HCT116 (cell line): ENCODE measurements at regions not wholly inside any gene's neighbourhood (a gene's known extent, or its start where the extent isn't known, plus 50 kb on each side); places are given as distances from the start of the nearest gene placed in this dataset.

Experiments
- EZH2 ChIP-seq: fragments of 200-600 bp; sonication (generic); IDR thresholded peaks from 2 replicates; pipeline ENCODE4 v1.6.1; 2017; ENCODE audit warnings: antibody characterized with exemption, mixed run types
- FOSL1 ChIP-seq: IDR thresholded peaks from 2 replicates; pipeline ENCODE4 v1.6.1; 2012; ENCODE audit warnings: low read depth
- POLR2A ChIP-seq: IDR thresholded peaks from 2 replicates; pipeline ENCODE4 v1.7.0; 2011; ENCODE audit warnings: borderline replicate concordance; ENCODE audit not compliant: insufficient read depth, insufficient read length; ENCODE audit errors: extremely low read depth
- POLR2AphosphoS5 ChIP-seq: IDR thresholded peaks from 2 replicates; pipeline ENCODE4 v1.6.1; 2011; ENCODE audit warnings: mild to moderate bottlenecking, low read depth, low read length, moderate library complexity
- SRF ChIP-seq: IDR thresholded peaks from 2 replicates; pipeline ENCODE4 v1.6.1; 2012; ENCODE audit warnings: low read depth
- YY1 ChIP-seq: IDR thresholded peaks from 2 replicates; pipeline ENCODE4 v1.6.1; 2011; ENCODE audit warnings: low read length, low read depth, moderate library complexity, mild to moderate bottlenecking; ENCODE audit not compliant: insufficient replicate concordance; ENCODE audit errors: extremely low read depth
- TF ChIP-seq, protein P1 (sequence below): IDR thresholded peaks from 2 replicates; pipeline ENCODE4 v1.6.1; 2012
- TF ChIP-seq, protein P2 (sequence below): IDR thresholded peaks from 2 replicates; pipeline ENCODE4 v1.6.1; 2012
- TF ChIP-seq, protein P3 (sequence below), 3 experiments: fragments of 200-600 bp in 1 of 3; sonication (generic) in 1 of 3; IDR thresholded peaks in 2 of 3; conservative IDR thresholded peaks in 1 of 3; 2 replicates each; pipeline ENCODE4 v1.5.1; 2012 to 2017; ENCODE audit warnings: low read depth in 2 of 3, low read length in 2 of 3, antibody characterized with exemption in 1 of 3, borderline replicate concordance in 1 of 3, control low read depth in 1 of 3, mild to moderate bottlenecking in 1 of 3, mixed read lengths in 1 of 3, mixed run types in 1 of 3, moderate library complexity in 1 of 3; ENCODE audit not compliant: insufficient read depth in 1 of 3
- TF ChIP-seq, protein P4 (sequence below): IDR thresholded peaks from 2 replicates; pipeline ENCODE4 v1.6.1; 2012; ENCODE audit warnings: low read depth

DNA sequence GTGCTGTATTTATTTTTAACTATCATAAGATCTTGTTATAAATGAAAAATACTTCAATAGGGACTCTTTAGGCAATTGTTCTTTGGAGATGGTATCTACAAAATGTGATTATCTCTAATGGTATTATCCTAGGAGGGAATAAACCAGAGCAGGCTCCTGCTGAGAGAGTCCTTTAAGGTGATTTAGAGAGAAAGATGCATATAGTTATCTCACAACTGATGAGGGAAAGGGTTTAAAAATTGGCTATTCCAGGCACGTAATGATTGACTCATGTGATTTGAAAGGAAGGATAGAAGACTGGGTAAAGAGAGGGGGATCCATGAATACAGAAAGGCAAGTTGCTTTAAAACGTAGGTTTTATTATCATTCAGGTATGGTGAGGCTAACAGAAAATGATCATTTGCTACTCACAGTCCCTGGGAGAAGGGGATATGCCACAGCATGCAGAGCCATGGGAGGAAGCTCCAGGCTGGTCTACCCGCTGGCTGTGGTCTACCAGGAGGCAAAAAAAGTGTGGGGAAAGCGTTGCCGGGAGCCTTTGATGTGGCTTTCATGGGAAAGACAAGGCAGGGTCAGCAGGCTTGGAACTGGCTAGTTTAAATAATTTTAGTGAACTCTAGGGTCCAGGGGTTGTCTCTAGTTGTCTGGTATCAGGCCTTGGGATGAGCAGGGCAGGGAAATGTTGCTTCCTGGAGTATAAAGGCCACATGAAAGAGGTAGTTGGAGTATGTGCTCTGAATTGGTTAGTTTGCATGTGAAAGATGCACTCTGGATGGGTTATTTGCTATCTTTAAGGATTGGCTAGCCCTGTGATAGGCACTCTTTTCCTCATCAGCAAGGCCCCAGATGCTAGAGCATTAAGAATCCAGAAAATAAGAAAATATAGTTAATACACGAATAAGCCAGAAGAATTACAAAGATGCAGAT, 798.4 kb upstream of the GRM7 start:
- TF ChIP-seq EZH2 (no peak), POLR2A (no peak), POLR2AphosphoS5 (no peak), YY1 (no peak), SRF (no peak), FOSL1 (no peak)
- TF ChIP-seq, protein P1, sequence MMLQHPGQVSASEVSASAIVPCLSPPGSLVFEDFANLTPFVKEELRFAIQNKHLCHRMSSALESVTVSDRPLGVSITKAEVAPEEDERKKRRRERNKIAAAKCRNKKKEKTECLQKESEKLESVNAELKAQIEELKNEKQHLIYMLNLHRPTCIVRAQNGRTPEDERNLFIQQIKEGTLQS = no peak
- TF ChIP-seq, protein P2, sequence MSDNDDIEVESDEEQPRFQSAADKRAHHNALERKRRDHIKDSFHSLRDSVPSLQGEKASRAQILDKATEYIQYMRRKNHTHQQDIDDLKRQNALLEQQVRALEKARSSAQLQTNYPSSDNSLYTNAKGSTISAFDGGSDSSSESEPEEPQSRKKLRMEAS = no peak
- TF ChIP-seq, protein P3, sequence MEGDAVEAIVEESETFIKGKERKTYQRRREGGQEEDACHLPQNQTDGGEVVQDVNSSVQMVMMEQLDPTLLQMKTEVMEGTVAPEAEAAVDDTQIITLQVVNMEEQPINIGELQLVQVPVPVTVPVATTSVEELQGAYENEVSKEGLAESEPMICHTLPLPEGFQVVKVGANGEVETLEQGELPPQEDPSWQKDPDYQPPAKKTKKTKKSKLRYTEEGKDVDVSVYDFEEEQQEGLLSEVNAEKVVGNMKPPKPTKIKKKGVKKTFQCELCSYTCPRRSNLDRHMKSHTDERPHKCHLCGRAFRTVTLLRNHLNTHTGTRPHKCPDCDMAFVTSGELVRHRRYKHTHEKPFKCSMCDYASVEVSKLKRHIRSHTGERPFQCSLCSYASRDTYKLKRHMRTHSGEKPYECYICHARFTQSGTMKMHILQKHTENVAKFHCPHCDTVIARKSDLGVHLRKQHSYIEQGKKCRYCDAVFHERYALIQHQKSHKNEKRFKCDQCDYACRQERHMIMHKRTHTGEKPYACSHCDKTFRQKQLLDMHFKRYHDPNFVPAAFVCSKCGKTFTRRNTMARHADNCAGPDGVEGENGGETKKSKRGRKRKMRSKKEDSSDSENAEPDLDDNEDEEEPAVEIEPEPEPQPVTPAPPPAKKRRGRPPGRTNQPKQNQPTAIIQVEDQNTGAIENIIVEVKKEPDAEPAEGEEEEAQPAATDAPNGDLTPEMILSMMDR (IDR thresholded peaks at IDR 0.05 in 2 of 3, conservative IDR thresholded peaks at IDR 0.05 in 1 of 3; ENCODE audit: borderline replicate concordance in 1 of 3, insufficient read depth in 1 of 3, low read depth in 2 of 3, low read length in 2 of 3) = no peak
- TF ChIP-seq, protein P4, sequence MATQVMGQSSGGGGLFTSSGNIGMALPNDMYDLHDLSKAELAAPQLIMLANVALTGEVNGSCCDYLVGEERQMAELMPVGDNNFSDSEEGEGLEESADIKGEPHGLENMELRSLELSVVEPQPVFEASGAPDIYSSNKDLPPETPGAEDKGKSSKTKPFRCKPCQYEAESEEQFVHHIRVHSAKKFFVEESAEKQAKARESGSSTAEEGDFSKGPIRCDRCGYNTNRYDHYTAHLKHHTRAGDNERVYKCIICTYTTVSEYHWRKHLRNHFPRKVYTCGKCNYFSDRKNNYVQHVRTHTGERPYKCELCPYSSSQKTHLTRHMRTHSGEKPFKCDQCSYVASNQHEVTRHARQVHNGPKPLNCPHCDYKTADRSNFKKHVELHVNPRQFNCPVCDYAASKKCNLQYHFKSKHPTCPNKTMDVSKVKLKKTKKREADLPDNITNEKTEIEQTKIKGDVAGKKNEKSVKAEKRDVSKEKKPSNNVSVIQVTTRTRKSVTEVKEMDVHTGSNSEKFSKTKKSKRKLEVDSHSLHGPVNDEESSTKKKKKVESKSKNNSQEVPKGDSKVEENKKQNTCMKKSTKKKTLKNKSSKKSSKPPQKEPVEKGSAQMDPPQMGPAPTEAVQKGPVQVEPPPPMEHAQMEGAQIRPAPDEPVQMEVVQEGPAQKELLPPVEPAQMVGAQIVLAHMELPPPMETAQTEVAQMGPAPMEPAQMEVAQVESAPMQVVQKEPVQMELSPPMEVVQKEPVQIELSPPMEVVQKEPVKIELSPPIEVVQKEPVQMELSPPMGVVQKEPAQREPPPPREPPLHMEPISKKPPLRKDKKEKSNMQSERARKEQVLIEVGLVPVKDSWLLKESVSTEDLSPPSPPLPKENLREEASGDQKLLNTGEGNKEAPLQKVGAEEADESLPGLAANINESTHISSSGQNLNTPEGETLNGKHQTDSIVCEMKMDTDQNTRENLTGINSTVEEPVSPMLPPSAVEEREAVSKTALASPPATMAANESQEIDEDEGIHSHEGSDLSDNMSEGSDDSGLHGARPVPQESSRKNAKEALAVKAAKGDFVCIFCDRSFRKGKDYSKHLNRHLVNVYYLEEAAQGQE = no peak
